GM12864 (cell line): ENCODE measurements at regions not wholly inside any gene's neighbourhood (a gene's known extent, or its start where the extent isn't known, plus 50 kb on each side); places are given as distances from the start of the nearest gene placed in this dataset.
"Not testable (repeated sequence)": the region's sequence is repeated elsewhere in the genome, so short reads cannot be mapped to it uniquely, and the experiment has no call there.

ENCODE experiments used
- DNase-seq: peaks from one replicate; pipeline ENCODE4 v3.0.0-alpha.2; 2011; ENCODE audit warnings: low read depth
- H3K4me3 ChIP-seq: 2 replicates; pipeline ENCODE4 v1.5.1; 2011; ENCODE audit warnings: mild to moderate bottlenecking, low read depth, low read length, control low read depth
- TF ChIP-seq, protein P1 (sequence below): IDR thresholded peaks from 2 replicates; pipeline ENCODE4 v1.5.1; 2011; ENCODE audit warnings: low read depth, mild to moderate bottlenecking, moderate library complexity, low read length, control low read depth, inconsistent platforms; ENCODE audit errors: missing control alignments

GRCh38 chr14:43141636-43142191 is 1365.4 kb downstream of the FSCB start:
- no peak overlapping the region for H3K4me3 ChIP-seq
- TF ChIP-seq, protein P1, sequence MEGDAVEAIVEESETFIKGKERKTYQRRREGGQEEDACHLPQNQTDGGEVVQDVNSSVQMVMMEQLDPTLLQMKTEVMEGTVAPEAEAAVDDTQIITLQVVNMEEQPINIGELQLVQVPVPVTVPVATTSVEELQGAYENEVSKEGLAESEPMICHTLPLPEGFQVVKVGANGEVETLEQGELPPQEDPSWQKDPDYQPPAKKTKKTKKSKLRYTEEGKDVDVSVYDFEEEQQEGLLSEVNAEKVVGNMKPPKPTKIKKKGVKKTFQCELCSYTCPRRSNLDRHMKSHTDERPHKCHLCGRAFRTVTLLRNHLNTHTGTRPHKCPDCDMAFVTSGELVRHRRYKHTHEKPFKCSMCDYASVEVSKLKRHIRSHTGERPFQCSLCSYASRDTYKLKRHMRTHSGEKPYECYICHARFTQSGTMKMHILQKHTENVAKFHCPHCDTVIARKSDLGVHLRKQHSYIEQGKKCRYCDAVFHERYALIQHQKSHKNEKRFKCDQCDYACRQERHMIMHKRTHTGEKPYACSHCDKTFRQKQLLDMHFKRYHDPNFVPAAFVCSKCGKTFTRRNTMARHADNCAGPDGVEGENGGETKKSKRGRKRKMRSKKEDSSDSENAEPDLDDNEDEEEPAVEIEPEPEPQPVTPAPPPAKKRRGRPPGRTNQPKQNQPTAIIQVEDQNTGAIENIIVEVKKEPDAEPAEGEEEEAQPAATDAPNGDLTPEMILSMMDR: no peak
- no peak for DNase-seq

GRCh38 chr14:43140453-43140852 is 1366.6 kb downstream of the FSCB start:
- TF ChIP-seq, protein P1: no peak

DNA sequence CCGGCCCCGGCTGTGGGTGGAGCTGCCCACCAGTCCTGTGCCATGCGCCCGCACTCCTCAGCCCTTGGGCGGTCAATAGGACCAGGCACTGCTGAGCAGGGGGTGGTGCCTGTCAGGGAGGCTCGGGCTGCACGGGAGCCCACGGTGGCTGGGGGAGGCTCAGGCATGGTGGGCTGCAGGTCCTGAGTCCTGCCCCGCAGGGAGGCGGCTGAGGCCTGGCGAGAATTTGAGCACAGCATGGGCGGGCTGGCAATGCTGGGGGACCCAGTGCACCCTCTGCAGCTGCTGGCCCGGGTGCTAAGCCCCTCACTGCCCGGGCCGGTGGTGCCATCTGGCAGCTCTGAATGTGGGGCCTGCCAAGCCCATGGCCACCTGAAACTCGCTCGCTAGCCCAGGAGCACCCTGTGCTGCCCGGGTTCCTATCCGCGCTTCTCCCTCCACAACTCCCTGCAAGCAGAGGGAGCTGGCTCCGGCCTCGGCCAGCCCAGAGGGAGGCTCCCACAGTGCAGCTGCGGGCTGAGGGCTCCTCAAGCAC is 1371.1 kb downstream of the FSCB start:
- DNase-seq: no peak
- H3K4me3 ChIP-seq: no peak overlapping the region
- TF ChIP-seq, protein P1: no peak

More at GRCh38 chr14:43140453-43140852, 1366.6 kb downstream of the FSCB start:
- no peak for DNase-seq
- no peak overlapping the region for H3K4me3 ChIP-seq

DNA sequence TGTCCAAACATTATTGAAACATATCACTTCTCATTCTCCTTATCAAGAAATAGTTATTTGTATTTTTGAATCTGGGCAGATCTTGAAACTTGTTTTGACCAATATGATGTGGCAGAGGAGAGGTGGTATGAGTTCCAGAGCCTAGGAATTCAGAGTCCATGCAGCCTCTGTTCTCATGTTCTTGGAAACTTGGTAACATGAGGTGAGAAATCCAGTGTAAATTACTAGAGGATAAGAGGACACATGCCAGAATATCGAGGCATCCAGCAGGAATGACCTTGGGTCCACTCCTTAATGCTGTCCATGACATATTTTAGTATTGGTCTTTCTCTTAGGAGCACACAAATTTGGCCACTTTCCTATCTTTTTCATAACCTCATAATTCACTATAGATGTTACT is 1374.6 kb downstream of the FSCB start:
- no peak for DNase-seq
- H3K4me3 ChIP-seq: no peak overlapping the region
- TF ChIP-seq, protein P1: no peak

DNA sequence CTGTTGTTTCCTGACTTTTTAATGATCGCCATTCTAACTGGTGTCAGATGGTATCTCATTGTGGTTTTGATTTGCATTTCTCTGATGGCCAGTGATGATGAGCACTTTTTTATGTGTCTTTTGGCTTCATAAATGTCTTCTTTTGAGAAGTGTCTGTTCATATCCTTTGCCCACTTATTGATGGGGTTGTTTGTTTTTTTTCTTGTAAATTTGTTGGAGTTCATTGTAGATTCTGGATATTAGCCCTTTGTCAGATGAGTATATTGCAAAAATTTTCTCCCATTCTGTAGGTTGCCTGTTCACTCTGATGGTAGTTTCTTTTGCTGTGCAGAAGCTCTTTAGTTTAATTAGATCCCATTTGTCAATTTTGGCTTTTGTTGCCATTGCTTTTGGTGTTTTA is 1378.7 kb downstream of the FSCB start:
- not testable (repeated sequence) for DNase-seq, H3K4me3 ChIP-seq

DNA sequence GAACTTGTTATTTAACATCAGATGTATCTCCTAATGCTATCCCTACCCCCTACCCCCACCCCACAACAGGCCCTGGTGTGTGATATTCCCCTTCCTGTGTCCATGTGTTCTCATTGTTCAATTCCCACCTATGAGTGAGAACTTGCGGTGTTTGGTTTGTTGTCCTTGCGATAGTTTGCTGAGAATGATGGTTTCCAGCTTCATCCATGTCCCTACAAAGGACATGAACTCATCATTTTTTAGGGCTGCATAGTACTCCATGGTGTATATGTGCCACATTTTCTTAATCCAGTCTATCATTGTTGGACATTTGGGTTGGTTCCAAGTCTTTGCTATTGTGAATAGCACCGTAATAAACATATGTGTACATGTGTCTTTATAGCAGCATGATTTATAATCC is 1379.2 kb downstream of the FSCB start:
- DNase-seq, H3K4me3 ChIP-seq: not testable (repeated sequence)

DNA sequence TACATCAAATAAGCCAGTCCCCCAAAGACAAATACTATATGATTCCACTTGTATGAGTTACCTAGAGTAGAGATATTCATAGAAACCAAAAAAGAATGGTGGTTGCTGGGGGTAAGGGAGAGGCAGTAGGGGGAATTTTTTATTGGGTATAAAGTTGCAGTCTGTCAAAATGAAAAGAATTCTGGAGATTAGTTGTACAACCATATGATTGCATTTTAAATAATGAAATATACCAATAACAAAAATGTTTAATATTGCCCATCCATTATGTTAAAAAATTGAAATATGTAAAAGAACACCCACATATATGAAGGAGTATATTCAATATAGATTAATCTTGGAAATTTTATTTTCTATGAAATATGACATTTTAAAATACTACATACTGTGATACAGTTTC is 1383.5 kb downstream of the FSCB start:
- H3K4me3 ChIP-seq: no peak overlapping the region
- TF ChIP-seq, protein P1: no peak
- DNase-seq: no peak

- TF ChIP-seq, protein P1: no peak
- DNase-seq: no peak
- H3K4me3 ChIP-seq: no peak overlapping the region
Measured at GRCh38 chr14:43119672-43120071, 1387.4 kb downstream of the FSCB start.
